Endothelial cell of umbilical vein (primary cell): ENCODE measurements at regions not wholly inside any gene's neighbourhood (a gene's known extent, or its start where the extent isn't known, plus 50 kb on each side); places are given as distances from the start of the nearest gene placed in this dataset.

Experiments
- CTCF ChIP-seq, 2 donors: IDR thresholded peaks; 1 replicate in 1 of 2; 2 replicates in 1 of 2; pipeline ENCODE4 v1.5.1; 2011; ENCODE audit warnings: low read length in 2 of 2, mild to moderate bottlenecking in 2 of 2, moderate library complexity in 2 of 2, control low read depth in 1 of 2, inconsistent platforms in 1 of 2, low read depth in 1 of 2; ENCODE audit not compliant: insufficient read depth in 1 of 2; ENCODE audit errors: extremely low read depth in 1 of 2
- EZH2 ChIP-seq: IDR thresholded peaks from 2 replicates; pipeline ENCODE4 v1.6.1; 2012; ENCODE audit warnings: borderline replicate concordance, low read depth, mild to moderate bottlenecking, moderate library complexity, low read length, inconsistent platforms; ENCODE audit not compliant: severe bottlenecking
- MAX ChIP-seq: IDR thresholded peaks from 2 replicates; pipeline ENCODE4 v1.6.1; 2011; ENCODE audit not compliant: insufficient read depth, insufficient read length
- POLR2A ChIP-seq: IDR thresholded peaks from 2 replicates; pipeline ENCODE4 v1.6.1; 2012; ENCODE audit warnings: low read depth, mild to moderate bottlenecking, control low read depth, low read length
- POLR2AphosphoS5 ChIP-seq: IDR thresholded peaks from 2 replicates; pipeline ENCODE4 v1.6.1; 2012; ENCODE audit warnings: low read depth, mild to moderate bottlenecking, control low read depth, low read length, moderate library complexity; ENCODE audit not compliant: insufficient read depth

DNA sequence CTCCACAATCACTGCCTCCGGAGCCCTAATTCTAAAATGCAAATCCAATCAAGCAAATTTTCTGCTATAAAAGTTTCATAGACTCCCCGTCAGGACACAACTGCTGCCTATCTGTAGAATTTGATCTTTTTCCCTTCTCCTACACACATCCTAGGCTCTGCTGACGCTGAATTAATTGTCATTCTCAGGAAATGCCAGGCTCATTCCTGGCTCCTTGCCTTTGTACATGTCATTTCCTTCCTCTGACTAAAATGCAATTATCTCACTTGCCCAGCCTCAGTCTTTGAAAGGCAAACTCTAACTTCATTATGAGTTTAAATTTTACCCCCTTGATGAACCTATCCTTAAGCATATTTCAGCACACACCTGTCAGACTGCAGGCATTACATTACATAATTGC lies 844.9 kb upstream of the CRIM1 start:
- TF ChIP-seq EZH2 (no peak), POLR2AphosphoS5 (peak; percentile 83), POLR2A (no peak), CTCF (IDR thresholded peaks at IDR 0.05; ENCODE audit: extremely low read depth in 1 of 2, insufficient read depth in 1 of 2, low read depth in 1 of 2, low read length in 2 of 2) (no peak), MAX (no peak)
